HL-60 (cell line): ENCODE measurements at regions not wholly inside any gene's neighbourhood (a gene's known extent, or its start where the extent isn't known, plus 50 kb on each side); places are given as distances from the start of the nearest gene placed in this dataset.

Experiments used
- DNase-seq, 2 experiments: peaks; one replicate each; pipeline ENCODE4 v3.0.0-alpha.2; 2010 to 2020; ENCODE audit warnings: low read depth in 1 of 2, low spot score in 1 of 2
- H3K27ac ChIP-seq: fragments of 250-450 bp; sonication (Bioruptor Pico); replicated peaks from 2 replicates; pipeline ENCODE4 v1.5.1; 2020; ENCODE audit warnings: mild to moderate bottlenecking, moderate library complexity
- H3K27me3 ChIP-seq: fragments of 250-450 bp; sonication (Bioruptor Pico); 2 replicates; pipeline ENCODE4 v1.5.1; 2021; ENCODE audit warnings: mild to moderate bottlenecking, moderate library complexity; ENCODE audit not compliant: insufficient read depth, poor library complexity, severe bottlenecking
- H3K4me3 ChIP-seq: replicated peaks from 2 replicates; pipeline ENCODE4 v1.5.1; 2011; ENCODE audit warnings: mild to moderate bottlenecking, control low read depth, low read length; ENCODE audit not compliant: insufficient read depth
- GABPA ChIP-seq: IDR thresholded peaks from 2 replicates; pipeline ENCODE4 v1.6.1; 2012; ENCODE audit warnings: low read depth
- POLR2AphosphoS5 ChIP-seq: IDR thresholded peaks from 2 replicates; pipeline ENCODE4 v1.6.1; 2012; ENCODE audit warnings: low read depth
- SPI1 ChIP-seq: IDR thresholded peaks from 2 replicates; pipeline ENCODE4 v1.6.1; 2012; ENCODE audit warnings: low read depth, mild to moderate bottlenecking, borderline replicate concordance
- TF ChIP-seq, protein P1 (sequence below): IDR thresholded peaks from one replicate; pipeline ENCODE4 v1.5.1; 2011; ENCODE audit warnings: low read length, control low read depth, inconsistent platforms; ENCODE audit not compliant: insufficient read depth
- TF ChIP-seq, protein P2 (sequence below): IDR thresholded peaks from 2 replicates; pipeline ENCODE4 v1.6.1; 2012; ENCODE audit warnings: low read depth; ENCODE audit not compliant: insufficient replicate concordance

GRCh38 chr4:138499627-138500026, 257.5 kb upstream of the SLC7A11 start:
- Histone ChIP-seq H3K4me3 (no peak overlapping the region), H3K27ac (no peak overlapping the region), H3K27me3 (no peaks in the 10 kb centered on the region)
- no peak for DNase-seq
- no peak for TF ChIP-seq SPI1

- Histone ChIP-seq H3K27ac (peak overlapping the region; percentile 24), H3K4me3 (no peak overlapping the region), H3K27me3 (no peaks in the 10 kb centered on the region)
- TF ChIP-seq GABPA: no peak
- TF ChIP-seq, protein P1, sequence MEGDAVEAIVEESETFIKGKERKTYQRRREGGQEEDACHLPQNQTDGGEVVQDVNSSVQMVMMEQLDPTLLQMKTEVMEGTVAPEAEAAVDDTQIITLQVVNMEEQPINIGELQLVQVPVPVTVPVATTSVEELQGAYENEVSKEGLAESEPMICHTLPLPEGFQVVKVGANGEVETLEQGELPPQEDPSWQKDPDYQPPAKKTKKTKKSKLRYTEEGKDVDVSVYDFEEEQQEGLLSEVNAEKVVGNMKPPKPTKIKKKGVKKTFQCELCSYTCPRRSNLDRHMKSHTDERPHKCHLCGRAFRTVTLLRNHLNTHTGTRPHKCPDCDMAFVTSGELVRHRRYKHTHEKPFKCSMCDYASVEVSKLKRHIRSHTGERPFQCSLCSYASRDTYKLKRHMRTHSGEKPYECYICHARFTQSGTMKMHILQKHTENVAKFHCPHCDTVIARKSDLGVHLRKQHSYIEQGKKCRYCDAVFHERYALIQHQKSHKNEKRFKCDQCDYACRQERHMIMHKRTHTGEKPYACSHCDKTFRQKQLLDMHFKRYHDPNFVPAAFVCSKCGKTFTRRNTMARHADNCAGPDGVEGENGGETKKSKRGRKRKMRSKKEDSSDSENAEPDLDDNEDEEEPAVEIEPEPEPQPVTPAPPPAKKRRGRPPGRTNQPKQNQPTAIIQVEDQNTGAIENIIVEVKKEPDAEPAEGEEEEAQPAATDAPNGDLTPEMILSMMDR: peak; percentile 9
- DNase-seq: peak; percentile 24 to 87
Observed at GRCh38 chr4:138494931-138495330, 252.8 kb upstream of the SLC7A11 start.

- no peaks in the 10 kb centered on the region for H3K27me3 ChIP-seq
- no peak for DNase-seq
- no peak for TF ChIP-seq POLR2AphosphoS5
- TF ChIP-seq, protein P1: no peak
- TF ChIP-seq, protein P2, sequence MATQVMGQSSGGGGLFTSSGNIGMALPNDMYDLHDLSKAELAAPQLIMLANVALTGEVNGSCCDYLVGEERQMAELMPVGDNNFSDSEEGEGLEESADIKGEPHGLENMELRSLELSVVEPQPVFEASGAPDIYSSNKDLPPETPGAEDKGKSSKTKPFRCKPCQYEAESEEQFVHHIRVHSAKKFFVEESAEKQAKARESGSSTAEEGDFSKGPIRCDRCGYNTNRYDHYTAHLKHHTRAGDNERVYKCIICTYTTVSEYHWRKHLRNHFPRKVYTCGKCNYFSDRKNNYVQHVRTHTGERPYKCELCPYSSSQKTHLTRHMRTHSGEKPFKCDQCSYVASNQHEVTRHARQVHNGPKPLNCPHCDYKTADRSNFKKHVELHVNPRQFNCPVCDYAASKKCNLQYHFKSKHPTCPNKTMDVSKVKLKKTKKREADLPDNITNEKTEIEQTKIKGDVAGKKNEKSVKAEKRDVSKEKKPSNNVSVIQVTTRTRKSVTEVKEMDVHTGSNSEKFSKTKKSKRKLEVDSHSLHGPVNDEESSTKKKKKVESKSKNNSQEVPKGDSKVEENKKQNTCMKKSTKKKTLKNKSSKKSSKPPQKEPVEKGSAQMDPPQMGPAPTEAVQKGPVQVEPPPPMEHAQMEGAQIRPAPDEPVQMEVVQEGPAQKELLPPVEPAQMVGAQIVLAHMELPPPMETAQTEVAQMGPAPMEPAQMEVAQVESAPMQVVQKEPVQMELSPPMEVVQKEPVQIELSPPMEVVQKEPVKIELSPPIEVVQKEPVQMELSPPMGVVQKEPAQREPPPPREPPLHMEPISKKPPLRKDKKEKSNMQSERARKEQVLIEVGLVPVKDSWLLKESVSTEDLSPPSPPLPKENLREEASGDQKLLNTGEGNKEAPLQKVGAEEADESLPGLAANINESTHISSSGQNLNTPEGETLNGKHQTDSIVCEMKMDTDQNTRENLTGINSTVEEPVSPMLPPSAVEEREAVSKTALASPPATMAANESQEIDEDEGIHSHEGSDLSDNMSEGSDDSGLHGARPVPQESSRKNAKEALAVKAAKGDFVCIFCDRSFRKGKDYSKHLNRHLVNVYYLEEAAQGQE: no peak
Observed at GRCh38 chr4:138494116-138494515, 252.0 kb upstream of the SLC7A11 start.

DNA sequence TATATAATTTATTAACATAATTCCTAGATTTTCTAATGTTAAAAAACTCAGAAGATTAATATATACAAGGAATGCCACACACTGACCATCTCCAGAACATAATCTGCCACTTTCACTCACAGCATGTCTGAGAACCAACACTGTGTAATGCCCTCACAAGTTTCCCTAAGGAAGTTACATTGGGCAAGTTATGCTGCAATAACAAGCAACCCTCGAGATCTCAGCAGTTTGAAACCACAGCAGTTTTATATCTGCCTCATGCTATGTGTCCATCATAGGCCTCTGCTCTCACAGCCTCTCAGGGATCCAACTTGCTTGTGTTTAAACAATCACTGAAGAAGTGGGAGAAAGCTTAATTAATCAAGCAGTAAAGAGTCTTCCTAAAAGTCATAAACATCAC, 250.0 kb upstream of the SLC7A11 start:
- H3K27me3 ChIP-seq: no peaks in the 10 kb centered on the region
- DNase-seq: peak; percentile 8 to 79
- H3K27ac ChIP-seq: peak overlapping the region; percentile 67
- no peak overlapping the region for H3K4me3 ChIP-seq
- TF ChIP-seq, protein P1: no peak
- TF ChIP-seq, protein P2: no peak
- TF ChIP-seq GABPA (no peak), POLR2AphosphoS5 (no peak), SPI1 (no peak)

More at GRCh38 chr4:138494116-138494515, 252.0 kb upstream of the SLC7A11 start:
- H3K4me3 ChIP-seq: no peak overlapping the region
- H3K27ac ChIP-seq: peak overlapping the region; percentile 24
